H1 (cell line): ENCODE measurements at regions not wholly inside any gene's neighbourhood (a gene's known extent, or its start where the extent isn't known, plus 50 kb on each side); places are given as distances from the start of the nearest gene placed in this dataset.

Experiments used
- BACH1 ChIP-seq: IDR thresholded peaks from 2 replicates; pipeline ENCODE4 v1.6.1; 2012; ENCODE audit warnings: low read length, improper control_type of control experiment
- CEBPB ChIP-seq: IDR thresholded peaks from 2 replicates; pipeline ENCODE4 v1.6.1; 2012; ENCODE audit warnings: low read depth, low read length
- CHD1 ChIP-seq: IDR thresholded peaks from 2 replicates; pipeline ENCODE4 v1.6.1; 2012; ENCODE audit warnings: low read depth, low read length, improper control_type of control experiment
- CHD2 ChIP-seq: IDR thresholded peaks from 2 replicates; pipeline ENCODE4 v1.6.1; 2012; ENCODE audit warnings: low read length, improper control_type of control experiment
- CTCF ChIP-seq, 3 experiments: IDR thresholded peaks; 1 replicate in 2 of 3; 2 replicates in 1 of 3; pipeline versions ENCODE4 v1.5.1 to v1.6.1; 2011; ENCODE audit warnings: low read length in 3 of 3, mild to moderate bottlenecking in 3 of 3, inconsistent platforms in 2 of 3, low read depth in 1 of 3, moderate library complexity in 1 of 3; ENCODE audit not compliant: insufficient read depth in 1 of 3; ENCODE audit errors: control extremely low read depth in 1 of 3
- E2F6 ChIP-seq: IDR thresholded peaks from 2 replicates; pipeline ENCODE4 v1.6.1; 2012; ENCODE audit warnings: inconsistent platforms
- EGR1 ChIP-seq: IDR thresholded peaks from 2 replicates; pipeline ENCODE4 v1.6.1; 2011; ENCODE audit warnings: low read depth, low read length, borderline replicate concordance
- EZH2 ChIP-seq: fragments of 200-600 bp; sonication (generic); IDR thresholded peaks from 2 replicates; pipeline ENCODE4 v1.7.1; 2012; ENCODE audit warnings: low read depth, mild to moderate bottlenecking, moderate library complexity, low read length, inconsistent platforms; ENCODE audit not compliant: severe bottlenecking
- HDAC2 ChIP-seq, 2 experiments: fragments of 300-600 bp in 1 of 2; sonication (generic) in 1 of 2; IDR thresholded peaks; 2 replicates each; pipeline ENCODE4 v1.6.1; 2011 to 2012; ENCODE audit warnings: low read depth in 2 of 2, low read length in 2 of 2, mild to moderate bottlenecking in 2 of 2, moderate library complexity in 2 of 2, borderline replicate concordance in 1 of 2, inconsistent platforms in 1 of 2
- HDAC6 ChIP-seq: IDR thresholded peaks from one replicate; pipeline ENCODE4 v1.7.1; 2012; ENCODE audit warnings: low read depth, mild to moderate bottlenecking, inconsistent platforms, low read length, moderate library complexity
- POLR2A ChIP-seq, 2 experiments: IDR thresholded peaks; 1 replicate in 1 of 2; 2 replicates in 1 of 2; pipeline ENCODE4 v1.6.1; 2011; ENCODE audit warnings: low read depth in 2 of 2, low read length in 2 of 2, mild to moderate bottlenecking in 2 of 2; ENCODE audit errors: control extremely low read depth in 1 of 2
- POLR2AphosphoS5 ChIP-seq: IDR thresholded peaks from 2 replicates; pipeline ENCODE4 v1.6.1; 2011; ENCODE audit warnings: low read depth, low read length
- TCF12 ChIP-seq: IDR thresholded peaks from 2 replicates; pipeline ENCODE4 v1.6.1; 2011; ENCODE audit warnings: low read depth, mild to moderate bottlenecking, low read length
- USF2 ChIP-seq: IDR thresholded peaks from 2 replicates; pipeline ENCODE4 v1.6.1; 2011; ENCODE audit warnings: low read length, improper control_type of control experiment

GRCh38 chr6:165263-165662 is 127.0 kb upstream of the DUSP22 start:
- TF ChIP-seq EGR1 (no peak), CEBPB (no peak), EZH2 (no peak), E2F6 (no peak), HDAC6 (no peak), POLR2AphosphoS5 (no peak), CHD1 (no peak), TCF12 (no peak), USF2 (no peak), CTCF (IDR thresholded peaks at IDR 0.05; ENCODE audit: control extremely low read depth in 1 of 3, insufficient read depth in 1 of 3, low read depth in 1 of 3, low read length in 3 of 3) (no peak), BACH1 (no peak), CHD2 (no peak), POLR2A (IDR thresholded peaks at IDR 0.05; ENCODE audit: control extremely low read depth in 1 of 2, low read depth in 2 of 2, low read length in 2 of 2) (no peak), HDAC2 (IDR thresholded peaks at IDR 0.05; ENCODE audit: borderline replicate concordance in 1 of 2, low read depth in 2 of 2, low read length in 2 of 2) (no peak)
